HEK293 (cell line): ENCODE measurements at regions not wholly inside any gene's neighbourhood (a gene's known extent, or its start where the extent isn't known, plus 50 kb on each side); places are given as distances from the start of the nearest gene placed in this dataset.

Experiments used
- CTCF ChIP-seq: fragments of 450-650 bp; formaldehyde crosslinking; IDR thresholded peaks from 2 replicates; pipeline ENCODE4 v1.5.1; 2016; ENCODE audit warnings: missing biosample characterization, missing genetic modification characterization
- GFI1B ChIP-seq: fragments of 450-650 bp; formaldehyde crosslinking; IDR thresholded peaks from 2 replicates; pipeline ENCODE4 v1.5.1; 2016; ENCODE audit warnings: missing biosample characterization, missing genetic modification characterization
- TCF7L2 ChIP-seq: IDR thresholded peaks from 2 replicates; pipeline ENCODE4 v1.6.1; 2011; ENCODE audit warnings: low read depth, mild to moderate bottlenecking, inconsistent platforms, low read length, moderate library complexity, borderline replicate concordance
- YY1 ChIP-seq: fragments of 450-650 bp; formaldehyde crosslinking; IDR thresholded peaks from 2 replicates; pipeline ENCODE4 v1.5.1; 2018; ENCODE audit warnings: missing biosample characterization, missing genetic modification characterization
- ZNF140 ChIP-seq: fragments of 450-650 bp; formaldehyde crosslinking; IDR thresholded peaks from 2 replicates; pipeline ENCODE4 v1.5.1; 2016; ENCODE audit warnings: missing biosample characterization, missing genetic modification characterization
- ZNF423 ChIP-seq: fragments of 450-650 bp; formaldehyde crosslinking; IDR thresholded peaks from 2 replicates; pipeline ENCODE4 v1.5.1; 2016; ENCODE audit warnings: missing biosample characterization, missing genetic modification characterization
- ZNF48 ChIP-seq: fragments of 450-650 bp; formaldehyde crosslinking; IDR thresholded peaks from 2 replicates; pipeline ENCODE4 v1.5.1; 2016; ENCODE audit warnings: missing biosample characterization, missing genetic modification characterization
- ZNF514 ChIP-seq: fragments of 450-650 bp; formaldehyde crosslinking; IDR thresholded peaks from 2 replicates; pipeline ENCODE4 v1.5.1; 2016; ENCODE audit warnings: missing biosample characterization, missing genetic modification characterization
- ZNF610 ChIP-seq: fragments of 450-650 bp; formaldehyde crosslinking; IDR thresholded peaks from 2 replicates; pipeline ENCODE4 v1.5.1; 2016; ENCODE audit warnings: missing biosample characterization, missing genetic modification characterization, borderline replicate concordance
- ZNF629 ChIP-seq: fragments of 450-650 bp; formaldehyde crosslinking; IDR thresholded peaks from 2 replicates; pipeline ENCODE4 v1.5.1; 2017; ENCODE audit warnings: missing biosample characterization, missing genetic modification characterization
- ZSCAN16 ChIP-seq: fragments of 450-650 bp; formaldehyde crosslinking; IDR thresholded peaks from 2 replicates; pipeline ENCODE4 v1.5.1; 2016; ENCODE audit warnings: missing biosample characterization, missing genetic modification characterization
- ZXDB ChIP-seq: fragments of 450-650 bp; formaldehyde crosslinking; IDR thresholded peaks from 2 replicates; pipeline ENCODE4 v1.5.1; 2016; ENCODE audit warnings: missing biosample characterization, missing genetic modification characterization
- TF ChIP-seq, protein P1 (sequence below): fragments of 450-650 bp; formaldehyde crosslinking; IDR thresholded peaks from 2 replicates; pipeline ENCODE4 v1.5.1; 2016; ENCODE audit warnings: missing biosample characterization, missing genetic modification characterization, low read depth
- TF ChIP-seq, protein P2 (sequence below): fragments of 450-650 bp; formaldehyde crosslinking; IDR thresholded peaks from 2 replicates; pipeline ENCODE4 v1.5.1; 2017; ENCODE audit warnings: missing biosample characterization, missing genetic modification characterization

GRCh38 chr16:27634779-27635178 is 84.8 kb downstream of the KATNIP start:
- TF ChIP-seq ZNF610 (tag by site-specific recombination), result no peak
- TF ChIP-seq, protein P1, sequence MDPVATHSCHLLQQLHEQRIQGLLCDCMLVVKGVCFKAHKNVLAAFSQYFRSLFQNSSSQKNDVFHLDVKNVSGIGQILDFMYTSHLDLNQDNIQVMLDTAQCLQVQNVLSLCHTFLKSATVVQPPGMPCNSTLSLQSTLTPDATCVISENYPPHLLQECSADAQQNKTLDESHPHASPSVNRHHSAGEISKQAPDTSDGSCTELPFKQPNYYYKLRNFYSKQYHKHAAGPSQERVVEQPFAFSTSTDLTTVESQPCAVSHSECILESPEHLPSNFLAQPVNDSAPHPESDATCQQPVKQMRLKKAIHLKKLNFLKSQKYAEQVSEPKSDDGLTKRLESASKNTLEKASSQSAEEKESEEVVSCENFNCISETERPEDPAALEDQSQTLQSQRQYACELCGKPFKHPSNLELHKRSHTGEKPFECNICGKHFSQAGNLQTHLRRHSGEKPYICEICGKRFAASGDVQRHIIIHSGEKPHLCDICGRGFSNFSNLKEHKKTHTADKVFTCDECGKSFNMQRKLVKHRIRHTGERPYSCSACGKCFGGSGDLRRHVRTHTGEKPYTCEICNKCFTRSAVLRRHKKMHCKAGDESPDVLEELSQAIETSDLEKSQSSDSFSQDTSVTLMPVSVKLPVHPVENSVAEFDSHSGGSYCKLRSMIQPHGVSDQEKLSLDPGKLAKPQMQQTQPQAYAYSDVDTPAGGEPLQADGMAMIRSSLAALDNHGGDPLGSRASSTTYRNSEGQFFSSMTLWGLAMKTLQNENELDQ (tag by site-specific recombination), result no peak
- no peak for TF ChIP-seq YY1
- no peak for TF ChIP-seq GFI1B (tag by site-specific recombination)
- no peak for TF ChIP-seq CTCF
- TF ChIP-seq TCF7L2, result no peak
- no peak for TF ChIP-seq ZNF140 (tag by site-specific recombination)
- TF ChIP-seq, protein P2, sequence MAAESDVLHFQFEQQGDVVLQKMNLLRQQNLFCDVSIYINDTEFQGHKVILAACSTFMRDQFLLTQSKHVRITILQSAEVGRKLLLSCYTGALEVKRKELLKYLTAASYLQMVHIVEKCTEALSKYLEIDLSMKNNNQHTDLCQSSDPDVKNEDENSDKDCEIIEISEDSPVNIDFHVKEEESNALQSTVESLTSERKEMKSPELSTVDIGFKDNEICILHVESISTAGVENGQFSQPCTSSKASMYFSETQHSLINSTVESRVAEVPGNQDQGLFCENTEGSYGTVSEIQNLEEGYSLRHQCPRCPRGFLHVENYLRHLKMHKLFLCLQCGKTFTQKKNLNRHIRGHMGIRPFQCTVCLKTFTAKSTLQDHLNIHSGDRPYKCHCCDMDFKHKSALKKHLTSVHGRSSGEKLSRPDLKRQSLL (tag by site-specific recombination), result no peak
- no peak for TF ChIP-seq ZXDB
- TF ChIP-seq ZNF423 (tag by site-specific recombination), result no peak
- TF ChIP-seq ZSCAN16 (tag by site-specific recombination), result no peak
- no peak for TF ChIP-seq ZNF48 (tag by site-specific recombination)
- TF ChIP-seq ZNF514 (tag by site-specific recombination), result no peak
- TF ChIP-seq ZNF629, result no peak
